Activated naive CD8-positive, alpha-beta T cell treated with anti-CD3 and anti-CD28 coated beads, Interleukin-2, amount 10 ng/mL, durations not matched to agents 7 days and 5 days (primary cell): ENCODE measurements at regions not wholly inside any gene's neighbourhood (a gene's known extent, or its start where the extent isn't known, plus 50 kb on each side); places are given as distances from the start of the nearest gene placed in this dataset.
A peak's percentile ranks its signal among the peaks of the same experiment; 100 is the strongest.

Experiments
- ATAC-seq: fragments of 150-1000 bp; cut with Tn5 transposase; one replicate; pipeline ENCODE4 v1.10.0; 2021; ENCODE audit warnings: low read depth, moderate library complexity
- POLR2A ChIA-PET: fragments of 350-600 bp; sonication (Branson Sonifier 250); formaldehyde crosslinking; loops from one replicate; lab custom pipeline; 2021; ENCODE audit warnings: antibody characterized with exemption; lab: Charles Lee
- DNase-seq: peaks from one replicate; pipeline ENCODE4 v3.0.0; 2021
- H3K27ac Mint-ChIP-seq: one replicate; pipeline ENCODE4 v1.8.0; 2022; ENCODE audit warnings: mild to moderate bottlenecking, mixed read lengths
- H3K27me3 Mint-ChIP-seq: one replicate; pipeline ENCODE4 v1.8.0; 2022; ENCODE audit warnings: mild to moderate bottlenecking, moderate library complexity, mixed read lengths
- H3K36me3 Mint-ChIP-seq: one replicate; pipeline ENCODE4 v1.8.0; 2021; ENCODE audit warnings: mild to moderate bottlenecking, mixed read lengths
- H3K4me1 Mint-ChIP-seq: one replicate; pipeline ENCODE4 v1.8.0; 2021; ENCODE audit warnings: mixed read lengths
- H3K4me3 Mint-ChIP-seq: one replicate; pipeline ENCODE4 v1.8.0; 2022; ENCODE audit warnings: mild to moderate bottlenecking, moderate library complexity, mixed read lengths
- H3K9me3 Mint-ChIP-seq: one replicate; pipeline ENCODE4 v1.8.0; 2021; ENCODE audit warnings: mixed read lengths

DNA sequence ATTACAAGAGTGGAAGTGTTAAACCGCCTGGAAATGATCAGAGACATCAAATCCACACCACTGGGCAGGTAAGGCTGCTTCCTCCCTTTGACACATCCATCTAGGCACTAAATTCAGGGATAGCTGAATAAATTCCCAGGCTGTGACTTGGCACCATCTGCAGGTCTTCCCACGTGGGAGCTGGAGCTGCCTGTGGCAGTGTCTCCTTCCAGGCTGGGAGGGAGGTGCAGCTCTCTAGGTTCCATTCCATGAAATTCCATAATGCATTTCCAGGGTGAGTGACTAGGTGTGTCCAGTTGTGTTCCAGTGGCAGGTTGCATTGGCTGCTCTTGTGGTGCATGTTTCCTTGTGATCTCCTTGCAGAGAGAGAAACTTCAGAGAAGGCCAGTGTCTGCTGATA is 188.9 kb upstream of the CXCR4 start:
- no peak overlapping the region for H3K27ac Mint-ChIP-seq
- peaks cover 2% of the 10 kb centered on the region for H3K9me3 Mint-ChIP-seq
- peaks cover 26% of the 10 kb centered on the region for H3K4me1 Mint-ChIP-seq
- no peak overlapping the region for H3K4me3 Mint-ChIP-seq
- DNase-seq (no peak), ATAC-seq (no peak)
- peaks cover 5% of the 10 kb centered on the region for H3K36me3 Mint-ChIP-seq
- POLR2A ChIA-PET = no interaction called here
- peaks cover 4% of the 10 kb centered on the region for H3K27me3 Mint-ChIP-seq

DNA sequence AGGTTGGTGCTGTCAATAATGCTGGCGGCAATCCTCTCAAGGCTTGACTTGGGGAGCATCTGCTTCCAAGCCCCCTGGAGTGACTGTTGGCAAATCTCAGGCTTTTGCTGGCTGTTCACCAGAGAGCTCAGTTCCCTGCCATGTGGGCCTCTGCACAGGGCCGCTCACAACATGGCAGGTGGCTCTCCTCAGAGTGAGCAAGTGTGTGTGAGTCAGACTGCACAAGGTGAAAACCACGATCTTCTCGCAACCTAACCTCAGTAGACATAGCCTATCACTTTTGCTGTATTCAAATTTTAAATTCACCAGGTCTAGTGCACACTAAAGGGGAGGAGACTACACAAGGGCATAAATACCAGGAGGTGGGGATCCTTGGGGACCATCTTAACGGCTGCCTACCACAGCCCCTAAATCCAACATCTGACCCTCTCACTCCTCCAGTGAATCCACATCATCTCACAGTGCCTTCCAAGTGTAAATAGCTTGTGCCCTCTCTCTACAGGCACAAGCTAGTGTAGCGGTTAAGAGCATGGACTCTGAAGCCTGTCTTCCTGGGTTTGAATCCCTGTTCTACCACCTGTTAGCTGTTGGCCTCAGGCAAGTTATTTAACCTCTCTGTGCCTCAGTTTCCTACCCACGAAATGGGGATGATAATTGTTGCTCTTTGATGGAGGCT is 187.7 kb upstream of the CXCR4 start:
- H3K4me1 Mint-ChIP-seq = peaks cover 18% of the 10 kb centered on the region
- peak; percentile 51 for DNase-seq
- H3K9me3 Mint-ChIP-seq = peaks cover 2% of the 10 kb centered on the region
- peaks cover 4% of the 10 kb centered on the region for H3K27me3 Mint-ChIP-seq
- ATAC-seq = peak; percentile 98
- peak overlapping the region; percentile 61 for H3K27ac Mint-ChIP-seq
- no peak overlapping the region for H3K4me3 Mint-ChIP-seq
- H3K36me3 Mint-ChIP-seq = peaks cover 5% of the 10 kb centered on the region
- POLR2A ChIA-PET = interaction anchor here (0.6 to 0.7 kb wide), 2 partner anchors 187 to 307 kb away, joined by 3 read pairs; no protein-coding TSS in a partner anchor

- H3K36me3 Mint-ChIP-seq = peaks cover 1% of the 10 kb centered on the region
- POLR2A ChIA-PET = no interaction called here
- no peak overlapping the region for H3K27ac Mint-ChIP-seq
- H3K27me3 Mint-ChIP-seq = peaks cover 8% of the 10 kb centered on the region
- peaks cover 14% of the 10 kb centered on the region for H3K4me1 Mint-ChIP-seq
- H3K4me3 Mint-ChIP-seq = no peak overlapping the region
- H3K9me3 Mint-ChIP-seq = no peaks in the 10 kb centered on the region
- no peak for ATAC-seq
- no peak for DNase-seq
Observed at GRCh38 chr2:136301006-136301405, 183.1 kb upstream of the CXCR4 start.

GRCh38 chr2:136298631-136299030 is 180.7 kb upstream of the CXCR4 start:
- ATAC-seq (no peak), DNase-seq (no peak)
- Mint-ChIP-seq H3K4me1 (peaks cover 4% of the 10 kb centered on the region), H3K4me3 (no peak overlapping the region), H3K27me3 (peaks cover 5% of the 10 kb centered on the region), H3K27ac (no peak overlapping the region), H3K9me3 (no peaks in the 10 kb centered on the region), H3K36me3 (no peaks in the 10 kb centered on the region)
- POLR2A ChIA-PET = no interaction called here

DNA sequence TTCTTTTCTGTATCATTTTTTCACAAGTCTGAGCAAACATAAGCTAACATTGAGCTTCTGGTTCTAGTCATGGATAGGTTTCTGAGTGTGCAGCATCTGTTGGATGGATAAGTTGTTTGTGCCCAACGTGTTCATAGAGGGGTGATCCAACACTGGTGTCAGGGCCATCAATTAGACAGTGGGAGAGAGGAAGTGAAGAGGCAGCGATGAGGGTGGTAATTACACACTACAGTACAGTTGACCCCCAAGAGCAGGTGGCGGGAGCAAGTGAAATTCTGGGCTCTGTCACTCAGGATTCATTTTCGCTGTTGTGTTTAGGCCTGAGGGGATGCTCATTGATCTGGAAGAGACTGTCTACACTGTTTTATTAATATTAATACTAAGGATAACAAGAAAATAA is 180.0 kb upstream of the CXCR4 start:
- Mint-ChIP-seq H3K4me1 (peaks cover 4% of the 10 kb centered on the region), H3K9me3 (no peaks in the 10 kb centered on the region), H3K4me3 (no peak overlapping the region), H3K27ac (no peak overlapping the region), H3K27me3 (peaks cover 4% of the 10 kb centered on the region), H3K36me3 (no peaks in the 10 kb centered on the region)
- POLR2A ChIA-PET = interaction anchor here (0.9 kb wide), 1 partner anchor 17 kb away, joined by 3 read pairs; no protein-coding TSS in a partner anchor
- DNase-seq = no peak
- no peak for ATAC-seq

DNA sequence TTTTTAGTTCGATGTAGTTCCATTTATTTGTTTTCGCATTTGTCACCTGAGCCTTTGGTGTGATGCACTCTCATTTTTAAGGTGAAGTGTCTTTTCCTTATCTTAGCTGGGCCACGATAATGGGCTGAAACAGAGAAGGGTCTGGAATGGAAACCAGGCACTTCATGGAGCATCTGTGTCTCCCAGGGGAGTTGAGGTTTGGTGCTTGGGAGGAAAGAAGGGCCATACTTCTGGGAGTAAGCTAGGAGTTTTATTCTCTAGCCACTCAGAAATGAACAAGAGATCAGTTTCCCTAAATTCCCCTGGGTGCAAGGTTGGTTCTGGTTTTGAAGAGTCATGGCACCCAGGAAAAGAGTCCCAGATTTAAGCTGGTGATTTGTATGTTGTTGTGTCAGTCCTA is 179.4 kb upstream of the CXCR4 start:
- Mint-ChIP-seq H3K4me3 (no peak overlapping the region), H3K4me1 (peaks cover 5% of the 10 kb centered on the region), H3K9me3 (no peaks in the 10 kb centered on the region), H3K27me3 (peaks cover 4% of the 10 kb centered on the region), H3K27ac (no peak overlapping the region), H3K36me3 (no peaks in the 10 kb centered on the region)
- ATAC-seq (no peak), DNase-seq (no peak)
- POLR2A ChIA-PET = interaction anchor here (0.9 kb wide), 1 partner anchor 16 kb away, joined by 3 read pairs; no protein-coding TSS in a partner anchor

- H3K27ac Mint-ChIP-seq = no peak overlapping the region
- no peak for ATAC-seq
- POLR2A ChIA-PET = interaction anchor here (0.6 kb wide), 1 partner anchor 835 kb away, joined by 4 read pairs; no protein-coding TSS in a partner anchor
- H3K4me1 Mint-ChIP-seq = peaks cover 7% of the 10 kb centered on the region
- no peak overlapping the region for H3K4me3 Mint-ChIP-seq
- DNase-seq = no peak
- H3K36me3 Mint-ChIP-seq = no peaks in the 10 kb centered on the region
- H3K9me3 Mint-ChIP-seq = no peaks in the 10 kb centered on the region
- H3K27me3 Mint-ChIP-seq = peaks cover 3% of the 10 kb centered on the region
Observed at GRCh38 chr2:136295168-136295567, 177.2 kb upstream of the CXCR4 start.

GRCh38 chr2:136291871-136292270 is 173.9 kb upstream of the CXCR4 start:
- Mint-ChIP-seq H3K4me1 (peaks cover 3% of the 10 kb centered on the region), H3K27ac (no peak overlapping the region), H3K4me3 (no peak overlapping the region), H3K27me3 (no peaks in the 10 kb centered on the region), H3K36me3 (no peaks in the 10 kb centered on the region), H3K9me3 (no peaks in the 10 kb centered on the region)
- DNase-seq (no peak), ATAC-seq (no peak)
- POLR2A ChIA-PET = no interaction called here

GRCh38 chr2:136290326-136290725 is 172.4 kb upstream of the CXCR4 start:
- Mint-ChIP-seq H3K27ac (no peak overlapping the region), H3K36me3 (peaks cover 5% of the 10 kb centered on the region), H3K4me1 (peaks cover 3% of the 10 kb centered on the region), H3K9me3 (no peaks in the 10 kb centered on the region), H3K4me3 (no peak overlapping the region), H3K27me3 (no peaks in the 10 kb centered on the region)
- ATAC-seq (no peak), DNase-seq (no peak)
- POLR2A ChIA-PET = no interaction called here

DNA sequence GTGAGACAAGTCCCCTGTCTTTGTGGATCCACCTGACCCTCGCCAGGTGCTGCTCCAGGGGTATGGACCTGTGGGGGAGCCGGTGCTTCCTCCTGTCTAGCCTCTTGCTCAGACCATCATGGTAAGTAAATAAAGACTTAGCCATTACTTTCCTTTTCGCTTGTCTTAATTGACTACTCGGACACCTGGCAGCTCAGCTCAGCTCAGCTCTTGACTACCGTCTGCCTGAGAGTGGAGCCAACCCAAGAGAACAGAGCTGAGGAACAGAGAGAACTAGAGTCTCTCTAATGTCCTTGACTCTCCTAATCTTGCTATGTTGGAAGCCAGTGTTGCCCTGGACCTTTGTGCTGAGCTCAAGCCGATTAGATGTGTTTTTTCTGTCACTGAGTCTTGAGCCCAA is 170.3 kb upstream of the CXCR4 start:
- Mint-ChIP-seq H3K27me3 (no peaks in the 10 kb centered on the region), H3K4me3 (no peak overlapping the region), H3K4me1 (peaks cover 5% of the 10 kb centered on the region), H3K36me3 (peaks cover 5% of the 10 kb centered on the region), H3K27ac (no peak overlapping the region), H3K9me3 (no peaks in the 10 kb centered on the region)
- DNase-seq (no peak), ATAC-seq (no peak)
- POLR2A ChIA-PET = no interaction called here

DNA sequence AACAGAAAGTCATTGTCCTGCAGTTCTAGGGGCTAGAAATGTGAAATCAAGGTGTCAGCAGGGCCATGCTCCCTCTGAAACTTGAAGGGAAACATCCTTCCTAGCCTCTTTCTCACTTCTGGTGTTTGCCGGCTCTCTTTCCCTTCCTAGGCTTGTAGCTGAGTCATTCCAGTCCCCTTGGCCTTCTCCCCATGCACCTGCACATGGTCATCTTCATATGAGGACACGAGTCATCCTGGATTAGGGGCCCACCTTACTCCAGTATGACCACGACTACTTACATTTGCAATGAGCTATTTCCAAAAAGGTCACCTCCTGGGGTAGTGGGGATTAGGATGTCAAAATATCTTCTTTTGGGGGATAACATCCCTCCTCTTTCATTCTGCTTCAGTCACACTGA is 168.5 kb upstream of the CXCR4 start:
- DNase-seq = no peak
- H3K27me3 Mint-ChIP-seq = no peaks in the 10 kb centered on the region
- H3K36me3 Mint-ChIP-seq = peaks cover 5% of the 10 kb centered on the region
- POLR2A ChIA-PET = interaction anchor here (0.6 to 0.7 kb wide), 3 partner anchors 97 to 141 kb away, joined by 3 to 4 read pairs (median 3); no protein-coding TSS in a partner anchor
- no peak overlapping the region for H3K4me3 Mint-ChIP-seq
- no peak overlapping the region for H3K27ac Mint-ChIP-seq
- peaks cover 7% of the 10 kb centered on the region for H3K4me1 Mint-ChIP-seq
- H3K9me3 Mint-ChIP-seq = no peaks in the 10 kb centered on the region
- ATAC-seq = no peak

- H3K27ac Mint-ChIP-seq = no peak overlapping the region
- H3K9me3 Mint-ChIP-seq = no peaks in the 10 kb centered on the region
- no peak overlapping the region for H3K4me3 Mint-ChIP-seq
- ATAC-seq = no peak
- H3K27me3 Mint-ChIP-seq = peaks cover 2% of the 10 kb centered on the region
- peaks cover 15% of the 10 kb centered on the region for H3K4me1 Mint-ChIP-seq
- no peak for DNase-seq
- peaks cover 5% of the 10 kb centered on the region for H3K36me3 Mint-ChIP-seq
- POLR2A ChIA-PET = no interaction called here
Observed at GRCh38 chr2:136284226-136285119, 166.5 kb upstream of the CXCR4 start.

DNA sequence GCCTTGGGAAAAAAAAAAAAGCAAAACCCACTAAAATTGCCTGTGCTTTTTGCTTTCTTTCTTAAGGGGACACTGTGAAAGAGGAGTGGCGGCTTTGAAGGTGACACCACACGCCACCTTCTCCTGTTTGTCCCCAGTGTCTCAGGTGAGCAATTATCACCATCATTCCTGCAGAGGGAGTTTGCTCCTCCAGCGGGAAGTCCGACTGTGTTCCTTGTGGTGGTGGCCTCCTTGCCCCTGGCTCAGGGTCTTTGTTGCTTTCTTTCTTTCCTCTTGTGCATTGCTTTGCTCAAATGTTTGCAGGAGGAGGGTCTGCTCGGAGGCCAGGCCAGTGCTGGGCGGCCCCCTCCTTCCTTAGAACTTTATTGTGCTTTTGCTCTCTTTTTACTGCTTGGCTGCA is 164.3 kb upstream of the CXCR4 start:
- ATAC-seq = no peak
- POLR2A ChIA-PET = interaction anchor here (1.2 to 2.4 kb wide), 3 partner anchors 39 to 77 kb away, joined by 3 to 8 read pairs (median 4); no protein-coding TSS in a partner anchor
- Mint-ChIP-seq H3K36me3 (peaks cover 5% of the 10 kb centered on the region), H3K4me3 (peak overlapping the region; percentile 2), H3K9me3 (no peaks in the 10 kb centered on the region), H3K27me3 (peaks cover 5% of the 10 kb centered on the region), H3K27ac (no peak overlapping the region), H3K4me1 (peaks cover 15% of the 10 kb centered on the region)
- DNase-seq = no peak
